ENCODE measurements at regions not wholly inside any gene's neighbourhood (a gene's known extent, or its start where the extent isn't known, plus 50 kb on each side); places are given as distances from the start of the nearest gene placed in this dataset.

GRCh38 chr18:42649331-42650035, 466.0 kb downstream of the RIT2 start:
- no peak for DNase-seq

- no peak for DNase-seq
These were observed 460.9 kb downstream of the RIT2 start for GRCh38 chr18:42654556-42654955.

- no peak for DNase-seq
These were observed 457.9 kb downstream of the RIT2 start for GRCh38 chr18:42657551-42657950.

- no peak for DNase-seq
These were observed 457.3 kb downstream of the RIT2 start for GRCh38 chr18:42658171-42658570.

GRCh38 chr18:42659187-42659586, 456.3 kb downstream of the RIT2 start:
- no peak for DNase-seq

- no peak for DNase-seq
These were observed 444.6 kb downstream of the RIT2 start for GRCh38 chr18:42670860-42671259.

GRCh38 chr18:42675810-42676209, 439.7 kb downstream of the RIT2 start:
- no peak for DNase-seq

- no peak for DNase-seq
These were observed 432.4 kb downstream of the RIT2 start for GRCh38 chr18:42683094-42683493.

- no peak for DNase-seq
These were observed 426.2 kb downstream of the RIT2 start for GRCh38 chr18:42689310-42689709.
